Stimulated activated CD8-positive, alpha-beta memory T cell treated with anti-CD3 and anti-CD28 coated beads, Interleukin-7, amount 100 ng/mL, for 24 hours (primary cell): ENCODE measurements at regions not wholly inside any gene's neighbourhood (a gene's known extent, or its start where the extent isn't known, plus 50 kb on each side); places are given as distances from the start of the nearest gene placed in this dataset.

Source experiments
- DNase-seq: peaks from one replicate; pipeline ENCODE4 v3.0.0-alpha.2; 2020; ENCODE audit warnings: low read depth

- no peak for DNase-seq
These were observed 69.6 kb upstream of the ARMC2 start for GRCh38 chr6:108778421-108779186.

GRCh38 chr6:108779536-108780275 is 68.5 kb upstream of the ARMC2 start:
- DNase-seq, result no peak

DNA sequence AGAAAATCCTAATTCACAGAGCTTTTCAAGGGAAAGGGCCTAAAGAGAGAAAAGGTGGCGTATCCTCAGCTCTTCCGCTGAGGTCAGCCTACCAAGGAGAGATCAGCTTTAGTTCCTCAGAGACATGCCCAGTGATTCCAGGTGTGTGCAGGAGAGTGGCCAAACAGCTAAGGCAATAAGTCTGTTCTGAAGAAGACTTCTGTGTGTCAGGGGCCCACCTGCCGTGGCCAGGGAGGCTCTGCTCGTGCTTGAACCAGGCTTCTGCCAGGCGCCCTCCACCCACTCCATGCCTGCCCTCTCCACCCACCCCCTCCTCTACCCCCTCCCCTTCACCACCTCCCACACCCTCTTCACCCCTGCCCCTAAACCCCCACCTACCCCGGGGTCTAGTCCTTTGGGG is 67.4 kb upstream of the ARMC2 start:
- no peak for DNase-seq

- no peak for DNase-seq
These were observed 66.7 kb upstream of the ARMC2 start for GRCh38 chr6:108781419-108782100.

DNA sequence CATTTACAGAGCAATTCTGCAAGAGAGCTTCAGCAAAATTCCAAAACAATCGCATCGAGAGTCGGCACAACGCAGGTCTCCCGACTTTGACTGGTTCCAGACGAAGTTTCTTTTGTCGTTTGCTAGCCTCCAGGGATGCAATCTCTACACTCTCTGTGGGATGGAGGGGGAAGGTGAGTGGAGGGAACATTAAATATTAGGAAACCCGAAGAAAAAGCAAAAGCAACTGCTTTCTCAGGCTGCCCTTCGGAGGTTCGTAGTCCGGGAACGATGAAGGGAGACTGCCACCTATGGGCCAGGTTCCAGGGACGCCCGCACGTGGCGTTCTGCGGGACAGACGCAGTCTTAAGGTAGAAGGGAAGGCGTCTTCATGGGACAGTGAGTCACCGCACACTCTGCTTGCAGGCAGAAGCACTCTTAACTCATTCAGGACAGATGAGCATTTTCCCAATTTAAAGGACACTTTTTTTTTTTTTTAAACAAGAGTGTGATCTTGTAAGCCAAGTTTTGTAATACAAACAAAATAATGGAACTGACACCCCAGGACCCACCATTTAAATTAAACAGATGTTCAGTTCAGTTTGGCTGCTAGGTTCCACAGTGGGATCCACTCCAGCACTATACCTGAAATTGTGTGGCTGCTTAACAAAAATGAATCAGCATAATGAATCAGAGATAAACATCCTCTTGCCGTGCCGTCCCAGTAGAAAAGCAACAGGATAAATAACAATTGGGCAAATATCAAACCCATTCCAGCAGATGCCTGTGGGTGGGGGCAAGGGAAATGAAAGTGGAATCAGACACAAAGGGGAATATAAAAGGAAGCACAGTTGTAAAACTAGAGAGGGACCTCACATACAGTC is 65.8 kb upstream of the ARMC2 start:
- peak; percentile 54 for DNase-seq

DNA sequence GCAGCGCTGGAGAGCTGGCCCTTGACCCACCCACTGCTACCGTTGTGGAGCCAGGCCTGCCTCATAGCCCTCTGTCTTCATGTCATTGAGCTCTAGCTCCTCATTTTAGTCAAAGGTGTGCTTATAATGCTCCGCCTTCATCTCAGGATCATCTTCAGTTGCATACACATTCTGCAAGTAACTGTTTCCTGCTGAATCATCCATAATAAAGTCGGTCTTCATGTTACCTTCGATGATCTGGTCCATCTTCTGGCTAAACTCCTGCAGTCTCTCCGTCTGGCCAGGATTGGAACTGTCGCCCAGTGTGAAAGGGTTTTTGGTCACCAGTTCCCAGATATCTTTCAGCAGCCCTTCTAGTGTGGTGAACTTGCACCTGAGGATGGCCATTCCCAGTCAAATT is 62.6 kb upstream of the ARMC2 start:
- no peak for DNase-seq

- DNase-seq, result no peak
These were observed 59.8 kb upstream of the ARMC2 start for GRCh38 chr6:108788416-108788815.

- no peak for DNase-seq
These were observed 58.7 kb upstream of the ARMC2 start for GRCh38 chr6:108789475-108789874.

DNA sequence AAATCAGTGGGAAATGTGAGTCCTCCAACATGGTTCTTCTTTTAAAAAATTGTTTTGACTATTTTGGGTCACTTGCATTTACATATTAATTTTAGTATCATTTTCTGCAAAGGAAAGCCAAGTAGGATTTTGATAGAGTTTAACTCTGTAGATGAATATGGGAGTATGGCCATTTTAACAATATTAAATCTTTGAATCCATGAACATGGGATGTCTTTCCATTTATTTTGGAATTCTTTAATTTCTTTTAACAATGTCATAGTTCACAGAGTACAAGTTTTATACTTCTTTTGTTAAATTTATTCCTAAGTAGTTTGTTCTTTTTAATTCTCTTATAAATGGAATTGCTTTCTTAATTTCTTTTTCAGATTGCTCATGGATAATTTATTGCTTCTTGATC is 56.5 kb upstream of the ARMC2 start:
- no peak for DNase-seq

DNA sequence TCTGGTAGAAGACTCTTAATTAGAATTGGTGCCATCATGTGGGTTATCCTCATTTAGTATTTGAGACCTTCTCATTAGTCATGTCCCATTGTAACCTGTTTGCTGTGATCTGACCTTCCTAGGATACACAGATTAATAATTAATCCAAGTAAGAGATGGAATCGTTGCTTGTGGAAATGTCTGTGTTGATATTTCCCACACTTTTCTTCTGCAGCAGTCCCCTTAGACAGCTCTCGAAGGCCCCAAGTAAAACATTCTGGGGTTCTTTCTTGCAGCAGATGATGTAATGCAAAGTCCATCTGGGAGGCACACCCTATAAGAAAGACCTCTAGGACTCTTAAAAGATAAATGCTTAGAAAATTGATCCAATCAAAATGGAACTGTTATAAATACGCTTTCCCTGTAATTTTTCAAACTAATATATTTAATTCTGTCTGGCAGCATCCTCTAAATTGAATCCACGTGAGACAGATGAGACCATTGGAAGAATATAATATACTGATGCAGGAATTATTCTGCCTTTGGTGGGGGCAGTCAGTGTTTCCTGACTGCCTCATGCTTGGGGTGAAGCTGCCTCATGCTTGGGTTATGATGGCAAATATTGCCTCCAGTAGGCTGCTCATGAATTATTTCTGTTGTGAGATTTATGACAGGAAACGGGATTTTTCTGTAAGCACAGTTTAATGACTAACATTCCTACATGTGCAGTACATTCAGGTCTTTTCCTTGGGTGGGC is 54.5 kb upstream of the ARMC2 start:
- DNase-seq, result no peak

GRCh38 chr6:108795122-108795521 is 53.1 kb upstream of the ARMC2 start:
- no peak for DNase-seq

- no peak for DNase-seq
These were observed 52.4 kb upstream of the ARMC2 start for GRCh38 chr6:108795814-108796213.

GRCh38 chr6:108796875-108797274 is 51.3 kb upstream of the ARMC2 start:
- no peak for DNase-seq

DNA sequence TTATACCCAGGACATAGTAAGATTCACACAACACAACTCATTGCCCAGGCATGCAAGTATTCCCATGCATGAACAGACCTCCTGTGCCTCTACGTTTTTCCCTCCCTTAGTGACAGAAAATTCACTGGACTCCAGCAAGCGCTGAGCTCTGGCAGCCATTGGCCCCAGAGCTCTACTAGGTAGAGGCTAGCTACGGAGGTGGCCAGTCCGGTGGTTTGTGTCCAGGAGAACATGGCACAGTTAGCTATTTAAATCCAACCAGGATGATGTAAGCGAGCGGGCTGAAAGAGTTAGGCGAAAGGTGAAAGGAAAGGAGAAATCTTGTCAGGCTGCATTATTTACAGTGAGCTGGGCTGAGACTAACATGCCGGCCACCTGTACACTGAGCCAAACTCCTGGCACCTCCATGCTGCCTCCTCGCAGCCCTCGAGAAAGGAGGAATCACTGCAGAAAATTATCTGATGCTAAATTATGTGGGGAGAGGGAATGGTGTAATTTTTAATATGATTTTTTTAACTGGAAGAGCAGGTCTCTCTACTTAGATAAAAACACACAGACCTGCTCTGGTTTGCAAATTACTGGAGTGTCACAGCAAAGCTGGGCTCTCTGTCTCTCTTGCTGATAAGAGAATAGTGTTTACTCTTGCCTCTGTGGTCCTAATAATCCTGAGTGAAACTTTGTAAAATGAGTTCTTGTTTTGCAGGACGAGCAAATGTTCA is 50.1 kb upstream of the ARMC2 start:
- no peak for DNase-seq
